ENCODE measurements at regions not wholly inside any gene's neighbourhood (a gene's known extent, or its start where the extent isn't known, plus 50 kb on each side); places are given as distances from the start of the nearest gene placed in this dataset.

DNA sequence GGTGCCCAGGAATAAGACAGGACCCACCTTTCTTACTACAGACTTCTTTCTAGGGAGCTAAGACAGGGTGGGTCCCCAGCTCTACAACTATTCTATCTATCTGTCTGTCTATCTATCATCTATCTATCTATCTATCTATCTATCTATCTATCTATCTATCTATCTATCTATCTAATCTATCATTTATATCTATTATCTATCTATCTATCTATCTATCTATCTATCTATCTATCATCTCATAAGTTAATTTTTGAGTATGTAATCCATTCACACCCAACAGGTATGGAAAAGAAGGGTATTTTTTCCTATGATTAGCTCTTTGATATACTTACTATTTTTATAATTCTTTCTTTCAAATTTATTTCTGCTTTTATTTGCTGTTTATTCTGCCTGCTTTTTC lies 55.9 kb downstream of the BAMBI start:
- Mint-ChIP-seq H3K4me3 (no peak overlapping the region), H3K36me3 (no peaks in the 10 kb centered on the region), H3K27ac (no peak overlapping the region), H3K27me3 (peaks cover under 1 to 9% of the 10 kb centered on the region in 2 donors), H3K4me1 (peaks cover 0 to 8% of the 10 kb centered on the region in 2 donors), H3K9me3 (peaks cover 4 to 9% of the 10 kb centered on the region in 2 donors)
- ATAC-seq (replicated peaks) (no peak), DNase-seq (no peak)

DNA sequence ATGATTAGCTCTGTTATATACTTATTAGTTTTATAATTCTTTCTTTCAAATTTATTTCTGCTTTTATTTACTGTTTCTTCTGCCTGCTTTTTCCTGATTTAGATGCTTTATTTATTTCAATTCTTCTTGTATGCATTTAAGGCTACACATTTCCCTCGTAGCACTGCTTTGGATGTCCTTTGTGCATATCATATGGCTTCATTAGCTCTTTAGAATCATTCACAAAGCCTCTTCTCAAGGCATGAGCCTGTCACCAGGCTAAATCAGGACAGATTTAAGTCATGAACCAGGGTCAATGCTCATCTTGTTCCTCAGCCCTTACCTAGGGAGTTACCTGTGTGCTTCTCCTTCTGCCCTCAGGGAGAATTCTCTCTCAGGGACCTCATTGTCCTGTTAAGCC lies 56.3 kb downstream of the BAMBI start:
- H3K9me3 Mint-ChIP-seq = peaks cover 4 to 9% of the 10 kb centered on the region in 2 donors
- no peak overlapping the region for H3K4me3 Mint-ChIP-seq
- H3K4me1 Mint-ChIP-seq = peaks cover 0 to 8% of the 10 kb centered on the region in 2 donors
- H3K27me3 Mint-ChIP-seq = peaks cover 4 to 13% of the 10 kb centered on the region in 2 donors
- no peak for ATAC-seq (replicated peaks)
- DNase-seq = no peak
- H3K36me3 Mint-ChIP-seq = no peaks in the 10 kb centered on the region
- H3K27ac Mint-ChIP-seq = no peak overlapping the region

- no peak overlapping the region for H3K27ac Mint-ChIP-seq
- H3K4me3 Mint-ChIP-seq = no peak overlapping the region
- H3K36me3 Mint-ChIP-seq = no peaks in the 10 kb centered on the region
- ATAC-seq (replicated peaks) (no peak), DNase-seq (no peak)
- peaks cover 9 to 17% of the 10 kb centered on the region in 2 donors for H3K27me3 Mint-ChIP-seq
- H3K4me1 Mint-ChIP-seq = peaks cover 0 to 7% of the 10 kb centered on the region in 2 donors
- H3K9me3 Mint-ChIP-seq = peaks cover 4 to 9% of the 10 kb centered on the region in 2 donors
These were observed 57.8 kb downstream of the BAMBI start for GRCh38 chr10:28734938-28735759.

DNA sequence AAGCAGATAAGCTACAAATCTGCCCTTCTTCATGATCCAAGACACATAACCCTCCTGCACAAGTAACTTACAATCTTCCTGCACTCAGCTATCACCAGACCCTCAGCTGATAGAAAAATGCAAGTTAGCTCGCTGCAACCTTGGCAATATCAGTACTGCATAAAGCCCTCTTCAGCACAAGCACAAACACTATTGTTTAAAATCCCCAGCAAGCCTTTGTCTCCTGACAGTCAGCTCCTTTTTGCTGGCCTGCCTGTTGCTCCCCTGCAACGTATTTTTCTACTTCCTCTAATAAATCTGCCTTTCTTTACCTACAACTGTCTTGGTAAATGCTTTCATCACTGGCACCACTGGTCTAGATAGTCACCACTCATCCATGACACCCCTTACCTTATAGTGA lies 59.8 kb downstream of the BAMBI start:
- Mint-ChIP-seq H3K36me3 (no peaks in the 10 kb centered on the region), H3K27me3 (peaks cover 9 to 13% of the 10 kb centered on the region in 2 donors), H3K27ac (no peak overlapping the region), H3K4me1 (no peaks in the 10 kb centered on the region), H3K4me3 (no peak overlapping the region), H3K9me3 (peaks cover 4 to 8% of the 10 kb centered on the region in 2 donors)
- DNase-seq (no peak), ATAC-seq (replicated peaks) (no peak)

- no peaks in the 10 kb centered on the region for H3K36me3 Mint-ChIP-seq
These were observed 60.9 kb downstream of the BAMBI start for GRCh38 chr10:28738200-28738599.

GRCh38 chr10:28743576-28743975 lies 66.3 kb downstream of the BAMBI start:
- H3K4me1 Mint-ChIP-seq = no peaks in the 10 kb centered on the region

More at GRCh38 chr10:28738200-28738599, 60.9 kb downstream of the BAMBI start:
- H3K27me3 Mint-ChIP-seq = peaks cover 8 to 9% of the 10 kb centered on the region in 2 donors
- H3K9me3 Mint-ChIP-seq = peaks cover 4% of the 10 kb centered on the region in 2 donors
- DNase-seq (no peak), ATAC-seq (replicated peaks) (no peak)
- no peaks in the 10 kb centered on the region for H3K4me1 Mint-ChIP-seq
- H3K4me3 Mint-ChIP-seq = no peak overlapping the region
- H3K27ac Mint-ChIP-seq = no peak overlapping the region

DNA sequence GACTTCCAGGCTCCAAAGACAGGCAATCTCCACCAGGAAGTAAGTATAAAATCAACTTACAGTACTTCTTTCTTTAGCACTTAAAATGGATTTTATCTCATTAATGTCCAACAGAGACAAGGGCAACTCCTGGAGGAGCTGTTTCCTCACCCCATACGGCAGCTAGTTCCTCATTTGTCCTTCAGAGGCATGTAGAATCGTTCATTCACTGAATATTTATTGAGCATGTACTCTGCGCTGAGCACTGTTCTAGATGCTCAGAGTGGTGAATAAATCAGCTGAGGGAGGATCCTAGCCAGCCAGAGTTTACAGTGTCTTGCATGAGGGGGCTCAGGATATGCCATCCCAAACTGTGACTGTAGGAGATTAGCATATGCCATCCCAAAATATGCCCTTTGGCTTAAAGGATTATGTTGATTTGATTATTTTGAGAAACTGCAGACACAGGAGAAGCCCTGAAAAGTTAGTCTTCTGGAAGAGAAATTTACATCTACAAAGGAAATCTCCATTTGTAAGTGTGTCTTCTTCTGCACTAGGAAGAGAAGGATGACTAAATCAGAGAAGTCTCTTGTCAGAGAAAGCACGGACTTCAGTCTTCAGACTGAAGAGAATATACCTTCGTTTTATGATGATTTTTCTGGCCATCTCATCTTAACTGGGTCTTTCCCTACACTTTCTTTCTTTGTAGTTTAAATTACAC lies 66.9 kb downstream of the BAMBI start:
- no peaks in the 10 kb centered on the region for H3K27me3 Mint-ChIP-seq
- H3K36me3 Mint-ChIP-seq = no peaks in the 10 kb centered on the region
- H3K27ac Mint-ChIP-seq = no peak overlapping the region
- no peak for ATAC-seq (replicated peaks)
- H3K4me1 Mint-ChIP-seq = no peaks in the 10 kb centered on the region
- peaks cover 11 to 15% of the 10 kb centered on the region in 2 donors for H3K9me3 Mint-ChIP-seq
- no peak overlapping the region for H3K4me3 Mint-ChIP-seq
- DNase-seq = no peak

More at GRCh38 chr10:28743576-28743975, 66.3 kb downstream of the BAMBI start:
- ATAC-seq (replicated peaks) (no peak), DNase-seq (no peak)
- H3K4me3 Mint-ChIP-seq = no peak overlapping the region
- H3K27ac Mint-ChIP-seq = no peak overlapping the region
- H3K9me3 Mint-ChIP-seq = peaks cover 8 to 13% of the 10 kb centered on the region in 2 donors
- peaks cover 5% of the 10 kb centered on the region in 2 donors for H3K27me3 Mint-ChIP-seq
- H3K36me3 Mint-ChIP-seq = no peaks in the 10 kb centered on the region

GRCh38 chr10:28754930-28755718 lies 77.8 kb downstream of the BAMBI start:
- no peak overlapping the region for H3K4me3 Mint-ChIP-seq
- H3K27ac Mint-ChIP-seq = no peak overlapping the region
- DNase-seq = no peak
- peaks cover 9 to 12% of the 10 kb centered on the region in 2 donors for H3K27me3 Mint-ChIP-seq
- H3K9me3 Mint-ChIP-seq = peaks cover 3 to 7% of the 10 kb centered on the region in 2 donors
- ATAC-seq (replicated peaks) = no peak
- no peaks in the 10 kb centered on the region for H3K4me1 Mint-ChIP-seq
- peaks cover 0 to 3% of the 10 kb centered on the region in 2 donors for H3K36me3 Mint-ChIP-seq

- Mint-ChIP-seq H3K4me1 (no peaks in the 10 kb centered on the region), H3K27me3 (peaks cover 0 to 5% of the 10 kb centered on the region in 2 donors), H3K36me3 (no peaks in the 10 kb centered on the region), H3K4me3 (no peak overlapping the region), H3K9me3 (no peaks in the 10 kb centered on the region), H3K27ac (no peak overlapping the region)
- no peak for ATAC-seq (replicated peaks)
- DNase-seq = no peak
These were observed 83.9 kb downstream of the BAMBI start for GRCh38 chr10:28761084-28761846.

DNA sequence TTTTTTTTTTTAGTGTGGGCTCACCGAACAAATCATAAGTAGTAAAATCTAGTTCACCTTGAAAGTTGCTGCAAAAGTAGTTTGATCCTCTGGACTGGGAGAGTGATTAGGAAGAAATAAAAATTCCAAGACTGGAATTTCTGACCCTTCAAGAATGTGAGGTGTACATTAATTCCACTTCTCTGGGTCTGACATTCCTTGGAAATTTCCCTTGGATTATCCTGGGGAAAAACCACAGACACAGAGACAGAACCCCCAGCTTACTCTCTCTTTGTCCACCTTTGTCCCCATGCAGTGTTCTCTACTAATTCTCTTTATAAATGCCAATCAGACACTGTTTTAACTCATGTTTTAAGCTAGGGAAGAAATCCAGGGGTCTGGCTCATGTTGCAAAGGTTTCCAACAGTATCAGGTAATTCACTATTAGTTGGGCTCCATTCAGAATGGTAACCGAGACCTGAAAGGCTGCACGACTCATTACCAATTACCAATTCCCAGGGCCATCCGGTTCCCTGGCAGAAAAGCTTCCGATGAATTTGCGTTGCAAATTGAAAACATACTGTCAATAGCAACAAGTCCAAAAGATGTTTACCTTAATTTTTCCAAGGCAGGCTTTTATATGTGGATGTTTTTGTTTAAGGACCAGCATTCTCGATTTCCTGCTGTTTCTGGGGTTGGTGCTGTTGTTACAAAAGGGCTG lies 86.3 kb downstream of the BAMBI start:
- ATAC-seq (replicated peaks) = no peak
- H3K27me3 Mint-ChIP-seq = no peaks in the 10 kb centered on the region
- H3K27ac Mint-ChIP-seq = no peak overlapping the region
- H3K4me3 Mint-ChIP-seq = no peak overlapping the region
- H3K36me3 Mint-ChIP-seq = no peaks in the 10 kb centered on the region
- DNase-seq = no peak
- H3K4me1 Mint-ChIP-seq = no peaks in the 10 kb centered on the region
- H3K9me3 Mint-ChIP-seq = no peaks in the 10 kb centered on the region

- Mint-ChIP-seq H3K36me3 (no peaks in the 10 kb centered on the region), H3K27ac (no peak overlapping the region), H3K9me3 (no peaks in the 10 kb centered on the region), H3K27me3 (no peaks in the 10 kb centered on the region), H3K4me1 (no peaks in the 10 kb centered on the region), H3K4me3 (no peak overlapping the region)
- DNase-seq (no peak), ATAC-seq (replicated peaks) (no peak)
These were observed 88.3 kb downstream of the BAMBI start for GRCh38 chr10:28765641-28766040.

DNA sequence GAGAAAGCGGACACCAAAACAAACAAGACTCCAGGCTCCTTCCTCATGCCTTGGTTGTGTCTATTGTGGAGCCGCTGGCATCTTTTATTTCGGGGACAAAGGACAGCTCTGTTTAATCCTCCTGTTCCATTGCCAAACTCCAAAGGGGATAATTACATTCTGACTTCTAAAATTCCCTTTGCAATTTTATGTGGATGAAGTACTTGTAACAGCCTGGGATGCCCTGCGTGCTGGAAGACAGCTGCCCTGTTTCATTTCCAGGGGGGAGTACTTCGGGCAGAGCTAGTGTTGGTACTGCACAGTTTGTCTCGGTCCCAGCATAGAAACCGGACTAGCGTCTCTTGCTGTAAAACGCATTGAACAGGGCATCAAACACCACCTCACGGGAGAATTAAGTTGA lies 90.9 kb downstream of the BAMBI start:
- H3K36me3 Mint-ChIP-seq = no peaks in the 10 kb centered on the region
- no peaks in the 10 kb centered on the region for H3K27me3 Mint-ChIP-seq
- no peak overlapping the region for H3K27ac Mint-ChIP-seq
- peaks cover 2 to 4% of the 10 kb centered on the region in 2 donors for H3K9me3 Mint-ChIP-seq
- H3K4me1 Mint-ChIP-seq = no peaks in the 10 kb centered on the region
- ATAC-seq (replicated peaks) (no peak), DNase-seq (no peak)
- H3K4me3 Mint-ChIP-seq = no peak overlapping the region

- H3K4me1 Mint-ChIP-seq = no peaks in the 10 kb centered on the region
- H3K4me3 Mint-ChIP-seq = no peak overlapping the region
- no peaks in the 10 kb centered on the region for H3K36me3 Mint-ChIP-seq
- DNase-seq = no peak
- no peaks in the 10 kb centered on the region for H3K27me3 Mint-ChIP-seq
- no peak for ATAC-seq (replicated peaks)
- peaks cover 2 to 4% of the 10 kb centered on the region in 2 donors for H3K9me3 Mint-ChIP-seq
- H3K27ac Mint-ChIP-seq = no peak overlapping the region
These were observed 91.8 kb downstream of the BAMBI start for GRCh38 chr10:28769091-28769604.
